ENCODE measurements at regions not wholly inside any gene's neighbourhood (a gene's known extent, or its start where the extent isn't known, plus 50 kb on each side); places are given as distances from the start of the nearest gene placed in this dataset.

- DNase-seq (peak in 4 of 14 experiments; percentile 33 to 49 (median 38)), ATAC-seq (ENCODE audit: poor library complexity) (no peak)
- intact Hi-C loops (cut with DNase I, micrococcal nuclease), result loop anchor here in 1 of 2 experiments (5.0 kb wide), 1 partner anchor 90 kb away; the partner anchor contains the start of gene CDC42EP3
- Mint-ChIP-seq H3K27me3 (no peaks in the 10 kb centered on the region), H3K27ac (peak overlapping the region; percentile 86), H3K4me1 (ENCODE audit: low read depth) (peaks cover 69% of the 10 kb centered on the region), H3K9me3 (no peaks in the 10 kb centered on the region), H3K4me3 (peak overlapping the region; percentile 55), H3K36me3 (ENCODE audit: low read depth) (no peaks in the 10 kb centered on the region)
- no peak for TF ChIP-seq CTCF (IDR thresholded peaks at IDR 0.05)
- peaks cover 0 to 3% of the 10 kb centered on the region in 2 experiments for H3K9me3 ChIP-seq (ENCODE audit: control insufficient read depth in 1 of 2, insufficient read depth in 1 of 2, low read length in 2 of 2)
- H3K4me1 ChIP-seq (ENCODE audit: insufficient read depth, low read length), result peaks cover 48% of the 10 kb centered on the region
- peak overlapping the region; percentile 25 for H3K4me3 ChIP-seq (ENCODE audit: low read length)
- H3K27ac ChIP-seq (ENCODE audit: low read depth in 1 of 2, low read length in 2 of 2), result peak overlapping the region; percentile 37 to 50
- no peaks in the 10 kb centered on the region for H3K36me3 ChIP-seq (ENCODE audit: insufficient read depth, low read length)
- H3K27me3 ChIP-seq (ENCODE audit: control insufficient read depth in 1 of 2, insufficient read depth in 2 of 2, low read length in 2 of 2), result no peaks in the 10 kb centered on the region
- POLR2A ChIA-PET, result interaction anchor here (0.7 to 9.5 kb wide), 20 partner anchors 9 to 250 kb away, joined by 3 to 121 read pairs (median 4); no protein-coding TSS in a partner anchor
- CTCF ChIA-PET, result interaction anchor here (0.6 to 2.6 kb wide), 8 partner anchors 40 to 250 kb away, joined by 3 to 10 read pairs (median 4); no protein-coding TSS in a partner anchor
Observed at GRCh38 chr2:37582481-37583220, 88.8 kb downstream of the CDC42EP3 start.

GRCh38 chr2:37583402-37583801 lies 88.0 kb downstream of the CDC42EP3 start:
- H3K27ac ChIP-seq (ENCODE audit: low read depth in 1 of 2, low read length in 2 of 2), result peak overlapping the region in 1 of 2 donors; percentile 50
- no peaks in the 10 kb centered on the region for H3K36me3 ChIP-seq (ENCODE audit: insufficient read depth, low read length)
- H3K36me3 Mint-ChIP-seq (ENCODE audit: low read depth), result no peaks in the 10 kb centered on the region
- H3K27ac Mint-ChIP-seq, result peak overlapping the region; percentile 86
- ChIA-PET POLR2A (interaction anchor here (0.8 to 9.5 kb wide), 15 partner anchors 9 to 127 kb away, joined by 3 to 121 read pairs (median 8); no protein-coding TSS in a partner anchor), CTCF (interaction anchor here (0.7 to 2.6 kb wide), 6 partner anchors 27 to 249 kb away, joined by 3 to 10 read pairs (median 4); no protein-coding TSS in a partner anchor)
- no peak for TF ChIP-seq CTCF (IDR thresholded peaks at IDR 0.05)
- DNase-seq (no peak), ATAC-seq (ENCODE audit: poor library complexity) (no peak)
- no peak overlapping the region for H3K4me3 ChIP-seq (ENCODE audit: low read length)
- no peaks in the 10 kb centered on the region for H3K27me3 ChIP-seq (ENCODE audit: control insufficient read depth in 1 of 2, insufficient read depth in 2 of 2, low read length in 2 of 2)
- peaks cover 77% of the 10 kb centered on the region for H3K4me1 Mint-ChIP-seq (ENCODE audit: low read depth)
- H3K4me1 ChIP-seq (ENCODE audit: insufficient read depth, low read length), result peaks cover 52% of the 10 kb centered on the region
- H3K27me3 Mint-ChIP-seq, result no peaks in the 10 kb centered on the region
- H3K9me3 ChIP-seq (ENCODE audit: control insufficient read depth in 1 of 2, insufficient read depth in 1 of 2, low read length in 2 of 2), result peaks cover 0 to 3% of the 10 kb centered on the region in 2 experiments
- no peaks in the 10 kb centered on the region for H3K9me3 Mint-ChIP-seq
- intact Hi-C loops (cut with DNase I, micrococcal nuclease), result loop anchor here in 1 of 2 experiments (5.0 kb wide), 1 partner anchor 89 kb away; the partner anchor contains the start of gene CDC42EP3
- H3K4me3 Mint-ChIP-seq, result peak overlapping the region; percentile 55

GRCh38 chr2:37583867-37584266 lies 87.6 kb downstream of the CDC42EP3 start:
- Mint-ChIP-seq H3K36me3 (ENCODE audit: low read depth) (no peaks in the 10 kb centered on the region), H3K27ac (peak overlapping the region; percentile 86), H3K4me1 (ENCODE audit: low read depth) (peaks cover 81% of the 10 kb centered on the region), H3K9me3 (no peaks in the 10 kb centered on the region), H3K27me3 (no peaks in the 10 kb centered on the region), H3K4me3 (peak overlapping the region; percentile 55)
- no peaks in the 10 kb centered on the region for H3K36me3 ChIP-seq (ENCODE audit: insufficient read depth, low read length)
- ATAC-seq (ENCODE audit: poor library complexity) (no peak), DNase-seq (no peak)
- intact Hi-C loops (cut with DNase I, micrococcal nuclease), result loop anchor here in 1 of 2 experiments (5.0 kb wide), 1 partner anchor 88 kb away; the partner anchor contains the start of gene CDC42EP3
- TF ChIP-seq CTCF (IDR thresholded peaks at IDR 0.05), result no peak
- H3K4me3 ChIP-seq (ENCODE audit: low read length), result no peak overlapping the region
- CTCF ChIA-PET, result interaction anchor here (0.6 to 2.6 kb wide), 3 partner anchors 27 to 65 kb away, joined by 3 to 10 read pairs (median 3); no protein-coding TSS in a partner anchor
- peaks cover 0 to 3% of the 10 kb centered on the region in 2 experiments for H3K9me3 ChIP-seq (ENCODE audit: control insufficient read depth in 1 of 2, insufficient read depth in 1 of 2, low read length in 2 of 2)
- H3K4me1 ChIP-seq (ENCODE audit: insufficient read depth, low read length), result peaks cover 57% of the 10 kb centered on the region
- no peaks in the 10 kb centered on the region for H3K27me3 ChIP-seq (ENCODE audit: control insufficient read depth in 1 of 2, insufficient read depth in 2 of 2, low read length in 2 of 2)
- H3K27ac ChIP-seq (ENCODE audit: low read depth in 1 of 2, low read length in 2 of 2), result peak overlapping the region in 1 of 2 donors; percentile 67
- POLR2A ChIA-PET, result interaction anchor here (1.4 to 9.5 kb wide), 5 partner anchors 16 to 86 kb away, joined by 4 to 121 read pairs (median 8); no protein-coding TSS in a partner anchor

Data from CD4-positive, alpha-beta T cell (primary cell).